OCI-LY1 (cell line): ENCODE measurements at regions not wholly inside any gene's neighbourhood (a gene's known extent, or its start where the extent isn't known, plus 50 kb on each side); places are given as distances from the start of the nearest gene placed in this dataset.

Experiments used
- EZH2 ChIP-seq: fragments of 200-600 bp; sonication (generic), shearing (Covaris generic); IDR thresholded peaks from 2 replicates; pipeline ENCODE4 v1.8.0; 2017; ENCODE audit warnings: borderline replicate concordance, mixed run types, mild to moderate bottlenecking, antibody characterized with exemption, low read length, moderate library complexity, mixed read lengths
- TF ChIP-seq, protein P1 (sequence below): fragments of 200-600 bp; sonication (generic), shearing (Covaris generic); IDR thresholded peaks from 2 replicates; pipeline ENCODE4 v1.5.1; 2017; ENCODE audit warnings: mild to moderate bottlenecking, antibody characterized with exemption, low read length, moderate library complexity, mixed read lengths

GRCh38 chr7:21149809-21150208, 278.1 kb upstream of the SP4 start:
- TF ChIP-seq, protein P1, sequence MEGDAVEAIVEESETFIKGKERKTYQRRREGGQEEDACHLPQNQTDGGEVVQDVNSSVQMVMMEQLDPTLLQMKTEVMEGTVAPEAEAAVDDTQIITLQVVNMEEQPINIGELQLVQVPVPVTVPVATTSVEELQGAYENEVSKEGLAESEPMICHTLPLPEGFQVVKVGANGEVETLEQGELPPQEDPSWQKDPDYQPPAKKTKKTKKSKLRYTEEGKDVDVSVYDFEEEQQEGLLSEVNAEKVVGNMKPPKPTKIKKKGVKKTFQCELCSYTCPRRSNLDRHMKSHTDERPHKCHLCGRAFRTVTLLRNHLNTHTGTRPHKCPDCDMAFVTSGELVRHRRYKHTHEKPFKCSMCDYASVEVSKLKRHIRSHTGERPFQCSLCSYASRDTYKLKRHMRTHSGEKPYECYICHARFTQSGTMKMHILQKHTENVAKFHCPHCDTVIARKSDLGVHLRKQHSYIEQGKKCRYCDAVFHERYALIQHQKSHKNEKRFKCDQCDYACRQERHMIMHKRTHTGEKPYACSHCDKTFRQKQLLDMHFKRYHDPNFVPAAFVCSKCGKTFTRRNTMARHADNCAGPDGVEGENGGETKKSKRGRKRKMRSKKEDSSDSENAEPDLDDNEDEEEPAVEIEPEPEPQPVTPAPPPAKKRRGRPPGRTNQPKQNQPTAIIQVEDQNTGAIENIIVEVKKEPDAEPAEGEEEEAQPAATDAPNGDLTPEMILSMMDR, result no peak
- no peak for TF ChIP-seq EZH2
